ENCODE measurements at regions not wholly inside any gene's neighbourhood (a gene's known extent, or its start where the extent isn't known, plus 50 kb on each side); places are given as distances from the start of the nearest gene placed in this dataset.

DNA sequence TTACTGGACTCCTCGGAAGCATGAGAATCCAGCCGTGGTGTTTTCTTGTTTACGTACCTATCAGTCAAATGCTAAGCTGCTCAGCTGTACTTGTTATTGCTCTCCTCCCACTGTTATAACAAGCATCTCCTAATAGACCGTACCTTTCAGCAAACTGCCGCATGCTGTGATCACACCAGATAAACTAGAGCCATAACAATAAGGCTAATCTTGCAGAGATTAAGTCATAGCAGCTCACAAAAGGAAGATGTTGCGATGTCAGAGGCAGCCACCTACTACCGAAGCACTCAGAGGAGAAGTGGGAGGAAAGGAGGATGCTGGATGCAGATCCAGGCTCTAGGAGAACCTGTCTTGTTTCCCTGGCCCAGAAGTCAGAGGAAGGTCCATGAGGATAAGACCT is 196.0 kb downstream of the GALC start:
- no peak for TF ChIP-seq EZH2 (optimal IDR thresholded peaks at IDR 0.05; ENCODE audit: low read depth, low read length)
- no peak for TF ChIP-seq CTCF (IDR thresholded peaks at IDR 0.05; ENCODE audit: low read length)
- no peak for TF ChIP-seq EZH2phosphoT487 (IDR thresholded peaks at IDR 0.05; ENCODE audit: low read length)
